WTC11 (cell line): ENCODE measurements at regions not wholly inside any gene's neighbourhood (a gene's known extent, or its start where the extent isn't known, plus 50 kb on each side); places are given as distances from the start of the nearest gene placed in this dataset.

ENCODE experiments used
- ATAC-seq: fragments of 200-7000 bp; cut with Tn5 transposase; 2 replicates; pipeline ENCODE4 v1.10.0; 2021; ENCODE audit warnings: mild to moderate bottlenecking, moderate library complexity
- CTCF ChIA-PET: fragments of 300-600 bp; sonication (Branson Sonifier 250); formaldehyde crosslinking; loops from one replicate; lab custom pipeline; 2021; ENCODE audit warnings: antibody characterized with exemption; lab: Charles Lee
- POLR2A ChIA-PET: fragments of 350-600 bp; sonication (Branson Sonifier 250); formaldehyde crosslinking; loops from one replicate; lab custom pipeline; 2021; ENCODE audit warnings: antibody characterized with exemption; lab: Charles Lee
- DNase-seq: peaks from one replicate; pipeline ENCODE4 v3.0.0; 2021; ENCODE audit warnings: low spot score
- H3K27ac Mint-ChIP-seq: 2 replicates; pipeline ENCODE4 v1.8.0; 2021; ENCODE audit warnings: mixed read lengths
- H3K27me3 Mint-ChIP-seq: 2 replicates; pipeline ENCODE4 v1.8.0; 2021; ENCODE audit warnings: low read depth, mild to moderate bottlenecking, moderate library complexity, mixed read lengths
- H3K36me3 Mint-ChIP-seq: 2 replicates; pipeline ENCODE4 v1.8.0; 2021; ENCODE audit warnings: mixed read lengths
- H3K4me1 Mint-ChIP-seq: 2 replicates; pipeline ENCODE4 v1.8.0; 2022; ENCODE audit warnings: mixed read lengths
- H3K4me3 Mint-ChIP-seq: 2 replicates; pipeline ENCODE4 v1.8.0; 2021; ENCODE audit warnings: mild to moderate bottlenecking, moderate library complexity, mixed read lengths
- H3K9me3 Mint-ChIP-seq: 2 replicates; pipeline ENCODE4 v1.8.0; 2021; ENCODE audit warnings: mixed read lengths
- AFF4 ChIP-seq: sonication (generic); formaldehyde crosslinking; IDR thresholded peaks from 2 replicates; pipeline ENCODE4 v1.8.1; 2023; ENCODE audit warnings: mild to moderate bottlenecking, missing genetic modification reagents, borderline replicate concordance
- CBFB ChIP-seq: sonication (generic); formaldehyde crosslinking; IDR thresholded peaks from 2 replicates; pipeline ENCODE4 v1.8.1; 2022; ENCODE audit warnings: mild to moderate bottlenecking, low read depth, missing genetic modification reagents
- EMX1 ChIP-seq: fragments of 250-450 bp; sonication (Bioruptor Pico); IDR thresholded peaks from 2 replicates; pipeline ENCODE4 v1.8.0; 2021; ENCODE audit warnings: mild to moderate bottlenecking
- ESRRA ChIP-seq: sonication (generic); formaldehyde crosslinking; IDR thresholded peaks from 2 replicates; pipeline ENCODE4 v1.8.1; 2022; ENCODE audit warnings: mild to moderate bottlenecking, missing genetic modification reagents, borderline replicate concordance
- FOXP1 ChIP-seq: sonication (generic); formaldehyde crosslinking; IDR thresholded peaks from 2 replicates; pipeline ENCODE4 v1.8.0; 2022; ENCODE audit warnings: missing genetic modification reagents, mild to moderate bottlenecking, moderate library complexity, borderline replicate concordance
- GABPB1 ChIP-seq: sonication (generic); formaldehyde crosslinking; IDR thresholded peaks from 2 replicates; pipeline ENCODE4 v1.8.1; 2023; ENCODE audit warnings: mild to moderate bottlenecking, missing genetic modification reagents
- KAT7 ChIP-seq: sonication (generic); formaldehyde crosslinking; IDR thresholded peaks from 2 replicates; pipeline ENCODE4 v1.8.1; 2023; ENCODE audit warnings: missing genetic modification reagents, mild to moderate bottlenecking, borderline replicate concordance
- NFATC4 ChIP-seq: fragments of 250-450 bp; sonication (Bioruptor Pico); IDR thresholded peaks from 2 replicates; pipeline ENCODE4 v1.9.0; 2021; ENCODE audit warnings: mild to moderate bottlenecking
- NFE2L1 ChIP-seq: sonication (generic); formaldehyde crosslinking; IDR thresholded peaks from 2 replicates; pipeline ENCODE4 v1.8.1; 2023; ENCODE audit warnings: missing genetic modification reagents
- RELA ChIP-seq: sonication (generic); formaldehyde crosslinking; IDR thresholded peaks from 2 replicates; pipeline ENCODE4 v1.8.1; 2022; ENCODE audit warnings: missing genetic modification reagents, mild to moderate bottlenecking, borderline replicate concordance
- RORB ChIP-seq: fragments of 250-450 bp; sonication (Bioruptor Pico); IDR thresholded peaks from 2 replicates; pipeline ENCODE4 v1.9.0; 2021; ENCODE audit warnings: mild to moderate bottlenecking
- SMAD3 ChIP-seq: sonication (generic); formaldehyde crosslinking; IDR thresholded peaks from 2 replicates; pipeline ENCODE4 v1.8.0; 2022; ENCODE audit warnings: missing genetic modification reagents, mild to moderate bottlenecking, borderline replicate concordance
- TEAD1 ChIP-seq: sonication (generic); formaldehyde crosslinking; IDR thresholded peaks from 2 replicates; pipeline ENCODE4 v1.8.0; 2022; ENCODE audit warnings: mild to moderate bottlenecking, missing genetic modification reagents
- USF1 ChIP-seq: sonication (generic); formaldehyde crosslinking; IDR thresholded peaks from 2 replicates; pipeline ENCODE4 v1.8.0; 2022; ENCODE audit warnings: mild to moderate bottlenecking, missing genetic modification reagents
- ZBTB21 ChIP-seq: sonication (generic); formaldehyde crosslinking; IDR thresholded peaks from 2 replicates; pipeline ENCODE4 v1.8.1; 2023; ENCODE audit warnings: mild to moderate bottlenecking, missing genetic modification reagents, borderline replicate concordance
- TF ChIP-seq, protein P1 (sequence below): sonication (generic); formaldehyde crosslinking; IDR thresholded peaks from 2 replicates; pipeline ENCODE4 v1.8.1; 2022; ENCODE audit warnings: mild to moderate bottlenecking, moderate library complexity, missing genetic modification reagents
- TF ChIP-seq, protein P2 (sequence below): sonication (generic); formaldehyde crosslinking; conservative IDR thresholded peaks from 2 replicates; pipeline ENCODE4 v1.8.1; 2022; ENCODE audit warnings: mild to moderate bottlenecking, missing genetic modification reagents

- TF ChIP-seq, protein P1, sequence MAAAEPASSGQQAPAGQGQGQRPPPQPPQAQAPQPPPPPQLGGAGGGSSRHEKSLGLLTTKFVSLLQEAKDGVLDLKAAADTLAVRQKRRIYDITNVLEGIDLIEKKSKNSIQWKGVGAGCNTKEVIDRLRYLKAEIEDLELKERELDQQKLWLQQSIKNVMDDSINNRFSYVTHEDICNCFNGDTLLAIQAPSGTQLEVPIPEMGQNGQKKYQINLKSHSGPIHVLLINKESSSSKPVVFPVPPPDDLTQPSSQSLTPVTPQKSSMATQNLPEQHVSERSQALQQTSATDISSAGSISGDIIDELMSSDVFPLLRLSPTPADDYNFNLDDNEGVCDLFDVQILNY = no peak
- TF ChIP-seq AFF4 = no peak
- TF ChIP-seq, all 79 proteins: peak for 0
- Mint-ChIP-seq H3K36me3 (no peaks in the 10 kb centered on the region), H3K9me3 (no peaks in the 10 kb centered on the region), H3K4me3 (no peak overlapping the region), H3K27ac (no peak overlapping the region), H3K4me1 (peaks cover under 1% of the 10 kb centered on the region), H3K27me3 (no peaks in the 10 kb centered on the region; the same call in 1 of the 2 replicates)
- ATAC-seq (no peak), DNase-seq (no peak)
- POLR2A ChIA-PET = no interaction called here
- CTCF ChIA-PET = no interaction called here
These were observed 202.1 kb downstream of the CYP26B1 start for GRCh38 chr2:71945603-71945959.

DNA sequence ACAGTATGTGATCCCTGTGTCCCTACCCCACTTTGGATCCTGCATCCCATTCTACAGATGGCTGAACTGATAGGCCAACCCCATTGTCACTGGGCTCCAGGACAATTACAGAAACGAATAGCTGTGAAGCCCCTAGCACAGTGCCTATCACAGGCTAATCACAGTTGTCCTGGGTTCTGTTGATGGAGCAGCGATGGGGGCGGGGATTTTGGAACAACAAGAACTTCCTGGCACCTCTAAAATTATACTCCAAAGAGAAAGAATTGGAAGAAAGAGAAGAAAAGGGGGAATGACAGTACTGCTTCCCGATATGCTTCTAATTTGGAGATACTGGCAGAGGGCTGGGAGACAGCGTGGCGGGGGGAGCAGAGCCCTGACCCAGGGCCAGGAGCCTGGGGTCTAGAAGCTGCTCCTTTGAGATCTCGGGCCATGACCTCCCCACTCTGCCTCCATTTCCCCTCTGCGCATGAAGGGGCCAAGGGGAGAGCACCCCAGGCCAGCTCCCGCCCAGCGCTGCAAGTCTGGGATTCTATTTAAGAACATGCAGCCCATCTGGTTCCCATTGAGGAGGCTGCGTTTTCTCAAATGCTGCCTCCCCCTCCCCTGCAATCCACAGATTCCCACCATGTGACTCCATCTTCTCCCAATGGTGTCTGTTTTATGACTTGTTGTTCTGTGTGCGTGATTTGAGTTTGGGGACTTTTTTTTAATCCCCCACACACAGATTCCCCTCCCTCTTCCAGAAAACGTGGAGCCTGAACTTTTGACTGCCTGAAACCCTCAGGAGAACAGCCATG lies 202.7 kb downstream of the CYP26B1 start:
- ATAC-seq = no peak
- no peak for DNase-seq
- H3K27me3 Mint-ChIP-seq = no peaks in the 10 kb centered on the region; the same call in 1 of the 2 replicates
- ChIA-PET POLR2A (no interaction called here), CTCF (interaction anchor here (0.6 kb wide), 1 partner anchor 21 kb away, joined by 3 read pairs; no protein-coding TSS in a partner anchor)
- H3K27ac Mint-ChIP-seq = no peak overlapping the region
- no peaks in the 10 kb centered on the region for H3K9me3 Mint-ChIP-seq
- H3K4me1 Mint-ChIP-seq = no peaks in the 10 kb centered on the region
- H3K36me3 Mint-ChIP-seq = no peaks in the 10 kb centered on the region
- no peak overlapping the region for H3K4me3 Mint-ChIP-seq
- TF ChIP-seq FOXP1 (CRISPR knock-in tag) (no peak), RORB (CRISPR knock-in tag) (no peak), SMAD3 (CRISPR knock-in tag) (no peak), NFE2L1 (CRISPR knock-in tag) (no peak), RELA (CRISPR knock-in tag) (no peak)

GRCh38 chr2:71944183-71944550 lies 203.5 kb downstream of the CYP26B1 start:
- H3K27ac Mint-ChIP-seq = no peak overlapping the region
- no peaks in the 10 kb centered on the region for H3K9me3 Mint-ChIP-seq
- no peak overlapping the region for H3K4me3 Mint-ChIP-seq
- no peaks in the 10 kb centered on the region for H3K4me1 Mint-ChIP-seq
- ATAC-seq (no peak), DNase-seq (no peak)
- CTCF ChIA-PET = interaction anchor here (0.6 kb wide), 1 partner anchor 673 kb away, joined by 3 read pairs; no protein-coding TSS in a partner anchor
- POLR2A ChIA-PET = no interaction called here
- H3K27me3 Mint-ChIP-seq = no peaks in the 10 kb centered on the region; the same call in 1 of the 2 replicates
- TF ChIP-seq NFATC4 (no peak), ESRRA (CRISPR knock-in tag) (no peak), ZBTB21 (CRISPR knock-in tag) (no peak), CBFB (CRISPR knock-in tag) (no peak), TEAD1 (CRISPR knock-in tag) (no peak)
- no peaks in the 10 kb centered on the region for H3K36me3 Mint-ChIP-seq

DNA sequence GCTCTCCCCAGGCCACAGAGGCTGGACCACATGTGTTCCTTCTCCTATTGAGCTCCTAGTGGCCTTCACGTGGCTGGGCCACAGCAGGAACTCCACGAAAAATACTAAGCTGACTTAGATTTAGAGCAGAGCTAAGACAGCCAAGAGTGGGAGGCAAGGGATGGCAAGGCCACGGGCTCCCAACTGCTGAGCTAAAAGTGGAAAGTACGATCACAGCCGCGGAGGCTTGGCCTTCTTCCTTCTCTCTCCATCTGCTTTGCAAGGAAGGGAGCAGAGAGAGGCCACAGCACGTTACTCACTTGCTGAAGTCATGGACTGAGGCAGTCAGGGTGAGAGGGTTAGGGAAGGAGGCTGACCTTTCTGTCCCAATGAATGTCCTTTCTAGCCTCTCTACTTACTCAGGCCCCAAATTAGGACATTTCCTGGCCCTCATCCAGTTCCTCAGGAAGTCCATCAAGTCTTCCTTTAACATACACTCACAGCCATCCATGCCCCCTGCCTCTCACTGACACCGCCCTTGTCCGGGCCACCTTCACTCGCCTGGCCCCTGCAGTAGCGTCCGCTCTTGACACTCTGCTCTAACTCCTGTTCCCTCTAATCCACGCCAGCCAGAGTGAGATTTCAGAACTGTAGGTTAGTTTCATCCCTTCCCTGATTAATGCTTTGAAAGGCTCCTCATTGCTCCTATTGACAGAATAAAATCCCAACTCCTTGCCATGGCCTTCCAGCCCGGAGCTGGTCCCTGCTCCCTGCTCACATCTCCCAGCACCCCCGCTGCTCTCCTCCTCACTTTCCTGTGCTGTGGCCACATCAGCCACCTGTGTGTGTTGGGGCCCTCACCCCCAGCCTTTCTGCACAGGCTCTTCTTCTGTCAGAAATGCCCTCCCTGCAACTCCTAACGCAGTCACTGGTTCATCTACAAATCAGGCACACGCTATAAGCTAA lies 204.2 kb downstream of the CYP26B1 start:
- TF ChIP-seq, protein P2, sequence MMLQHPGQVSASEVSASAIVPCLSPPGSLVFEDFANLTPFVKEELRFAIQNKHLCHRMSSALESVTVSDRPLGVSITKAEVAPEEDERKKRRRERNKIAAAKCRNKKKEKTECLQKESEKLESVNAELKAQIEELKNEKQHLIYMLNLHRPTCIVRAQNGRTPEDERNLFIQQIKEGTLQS (CRISPR knock-in tag) = no peak
- TF ChIP-seq USF1 (CRISPR knock-in tag) (no peak), KAT7 (CRISPR knock-in tag) (no peak), EMX1 (no peak), GABPB1 (no peak)
- Mint-ChIP-seq H3K9me3 (no peaks in the 10 kb centered on the region), H3K4me3 (no peak overlapping the region), H3K27ac (no peak overlapping the region), H3K36me3 (no peaks in the 10 kb centered on the region), H3K27me3 (no peaks in the 10 kb centered on the region; the same call in 1 of the 2 replicates), H3K4me1 (no peaks in the 10 kb centered on the region)
- POLR2A ChIA-PET = no interaction called here
- DNase-seq (no peak), ATAC-seq (no peak)
- CTCF ChIA-PET = interaction anchor here (0.6 kb wide), 1 partner anchor 674 kb away, joined by 3 read pairs; no protein-coding TSS in a partner anchor
